Neural cell (in vitro differentiated cells): ENCODE measurements at regions not wholly inside any gene's neighbourhood (a gene's known extent, or its start where the extent isn't known, plus 50 kb on each side); places are given as distances from the start of the nearest gene placed in this dataset.

Experiments used
- EZH2 ChIP-seq: fragments of 200-600, 300-800 bp; shearing (Covaris generic), sonication (generic); IDR thresholded peaks from 2 replicates; pipeline ENCODE4 v1.6.1; 2014; ENCODE audit warnings: antibody characterized with exemption, low read length, borderline replicate concordance, mild to moderate bottlenecking; ENCODE audit not compliant: insufficient read depth, poor library complexity, severe bottlenecking
- TF ChIP-seq, protein P1 (sequence below): fragments of 450-650 bp; IDR thresholded peaks from 2 replicates; pipeline ENCODE4 v1.5.1; 2014; ENCODE audit warnings: antibody characterized with exemption, mild to moderate bottlenecking, moderate library complexity; ENCODE audit not compliant: poor library complexity, severe bottlenecking

DNA sequence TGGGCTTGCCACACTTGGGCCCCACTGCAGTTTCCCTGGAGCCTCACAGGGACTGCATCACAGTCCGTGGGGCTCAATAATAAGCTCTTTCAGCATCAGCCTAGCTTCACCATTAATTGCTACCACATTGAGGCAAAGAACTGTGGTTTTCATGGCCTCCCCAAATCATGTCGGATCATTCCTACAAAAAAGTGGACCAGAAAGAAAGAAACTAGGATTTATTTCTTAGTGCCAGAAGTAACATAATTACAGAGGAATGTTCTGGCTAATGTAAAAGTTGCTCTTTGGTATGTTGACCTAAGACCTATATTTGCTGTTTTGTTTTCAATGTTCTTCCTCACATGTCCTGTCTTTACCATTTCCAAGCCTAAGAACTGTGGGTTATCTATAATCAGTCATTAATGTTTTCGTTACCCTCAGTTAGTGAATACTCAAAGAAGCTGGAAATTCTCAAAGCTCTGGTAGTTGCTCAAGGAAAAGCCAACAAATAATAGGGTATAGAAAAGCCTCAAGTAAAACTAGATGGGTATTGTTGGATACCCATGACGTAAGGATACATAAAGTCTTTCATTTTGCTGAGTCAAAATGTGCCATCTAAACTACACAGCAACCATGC, 173.9 kb downstream of the LTN1 start:
- no peak for TF ChIP-seq EZH2
- TF ChIP-seq, protein P1, sequence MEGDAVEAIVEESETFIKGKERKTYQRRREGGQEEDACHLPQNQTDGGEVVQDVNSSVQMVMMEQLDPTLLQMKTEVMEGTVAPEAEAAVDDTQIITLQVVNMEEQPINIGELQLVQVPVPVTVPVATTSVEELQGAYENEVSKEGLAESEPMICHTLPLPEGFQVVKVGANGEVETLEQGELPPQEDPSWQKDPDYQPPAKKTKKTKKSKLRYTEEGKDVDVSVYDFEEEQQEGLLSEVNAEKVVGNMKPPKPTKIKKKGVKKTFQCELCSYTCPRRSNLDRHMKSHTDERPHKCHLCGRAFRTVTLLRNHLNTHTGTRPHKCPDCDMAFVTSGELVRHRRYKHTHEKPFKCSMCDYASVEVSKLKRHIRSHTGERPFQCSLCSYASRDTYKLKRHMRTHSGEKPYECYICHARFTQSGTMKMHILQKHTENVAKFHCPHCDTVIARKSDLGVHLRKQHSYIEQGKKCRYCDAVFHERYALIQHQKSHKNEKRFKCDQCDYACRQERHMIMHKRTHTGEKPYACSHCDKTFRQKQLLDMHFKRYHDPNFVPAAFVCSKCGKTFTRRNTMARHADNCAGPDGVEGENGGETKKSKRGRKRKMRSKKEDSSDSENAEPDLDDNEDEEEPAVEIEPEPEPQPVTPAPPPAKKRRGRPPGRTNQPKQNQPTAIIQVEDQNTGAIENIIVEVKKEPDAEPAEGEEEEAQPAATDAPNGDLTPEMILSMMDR = no peak
